NT2/D1 (cell line): ENCODE measurements at regions not wholly inside any gene's neighbourhood (a gene's known extent, or its start where the extent isn't known, plus 50 kb on each side); places are given as distances from the start of the nearest gene placed in this dataset.

Source experiments
- DNase-seq: peaks from one replicate; pipeline ENCODE4 v3.0.0-alpha.2; 2011; ENCODE audit warnings: low read depth, low spot score
- H3K27me3 ChIP-seq: 2 replicates; pipeline ENCODE4 v1.6.0; 2011; ENCODE audit warnings: mild to moderate bottlenecking; ENCODE audit not compliant: insufficient read length, insufficient read depth
- H3K36me3 ChIP-seq: 2 replicates; pipeline ENCODE4 v1.6.1; 2011; ENCODE audit warnings: mild to moderate bottlenecking, low read length, mixed read lengths; ENCODE audit not compliant: insufficient read depth, insufficient read length
- H3K4me1 ChIP-seq: 2 replicates; pipeline ENCODE4 v1.5.1; 2011; ENCODE audit not compliant: insufficient read depth, insufficient read length
- H3K4me3 ChIP-seq: 2 replicates; pipeline ENCODE4 v1.5.1; 2011; ENCODE audit warnings: low read depth; ENCODE audit not compliant: insufficient read length
- H3K9ac ChIP-seq: 2 replicates; pipeline ENCODE4 v1.6.0; 2011; ENCODE audit warnings: low read depth; ENCODE audit not compliant: insufficient read length
- H3K9me3 ChIP-seq: 2 replicates; pipeline ENCODE4 v1.5.1; 2011; ENCODE audit warnings: mild to moderate bottlenecking, low read length; ENCODE audit not compliant: insufficient read depth
- SUZ12 ChIP-seq: IDR thresholded peaks from 2 replicates; pipeline ENCODE4 v1.6.1; 2011; ENCODE audit not compliant: insufficient read length, insufficient read depth; ENCODE audit errors: extremely low read depth
- YY1 ChIP-seq: IDR thresholded peaks from 2 replicates; pipeline ENCODE4 v1.6.1; 2011; ENCODE audit not compliant: insufficient read length, insufficient read depth
- ZNF274 ChIP-seq: IDR thresholded peaks from 2 replicates; pipeline ENCODE4 v1.6.1; 2011; ENCODE audit warnings: mild to moderate bottlenecking, low read depth, low read length

DNA sequence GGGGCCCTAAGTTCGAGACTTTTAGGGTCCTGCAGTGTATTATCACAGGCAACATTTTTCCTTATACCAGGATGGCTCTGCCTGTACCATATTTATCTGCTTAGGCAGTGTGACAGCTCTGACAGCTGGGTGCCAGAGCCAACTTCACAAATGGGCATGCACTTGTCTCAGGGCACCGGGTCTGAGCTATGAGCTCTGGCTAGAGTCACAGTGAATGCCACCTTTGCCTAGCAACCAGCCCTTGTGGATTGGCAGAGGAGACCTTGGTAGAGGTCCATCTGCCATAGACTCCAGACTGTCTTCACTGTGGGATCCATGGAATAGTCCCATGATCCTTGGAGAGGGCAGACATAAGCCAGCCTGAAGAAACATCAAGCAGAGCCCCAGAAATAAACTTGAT is 746.6 kb upstream of the TSPY4 start:
- no peak for DNase-seq
- TF ChIP-seq SUZ12 (no peak), ZNF274 (no peak)
- no peak overlapping the region for H3K4me3 ChIP-seq

GRCh38 chrY:8591821-8592516 is 745.3 kb upstream of the TSPY4 start:
- Histone ChIP-seq H3K4me1 (no peaks in the 10 kb centered on the region), H3K27me3 (no peaks in the 10 kb centered on the region), H3K36me3 (no peaks in the 10 kb centered on the region), H3K9ac (no peak overlapping the region), H3K9me3 (no peaks in the 10 kb centered on the region), H3K4me3 (no peak overlapping the region)
- no peak for TF ChIP-seq YY1
- no peak for TF ChIP-seq SUZ12
- TF ChIP-seq ZNF274, result no peak
- DNase-seq, result no peak

More for the DNA sequence above, 746.6 kb upstream of the TSPY4 start:
- Histone ChIP-seq H3K9me3 (no peaks in the 10 kb centered on the region), H3K4me1 (no peaks in the 10 kb centered on the region), H3K36me3 (no peaks in the 10 kb centered on the region), H3K9ac (no peak overlapping the region), H3K27me3 (no peaks in the 10 kb centered on the region)

GRCh38 chrY:8594657-8595056 is 742.6 kb upstream of the TSPY4 start:
- TF ChIP-seq ZNF274 (no peak), YY1 (no peak), SUZ12 (no peak)
- Histone ChIP-seq H3K27me3 (no peaks in the 10 kb centered on the region), H3K36me3 (no peaks in the 10 kb centered on the region), H3K9ac (no peak overlapping the region), H3K4me1 (no peaks in the 10 kb centered on the region), H3K4me3 (no peak overlapping the region), H3K9me3 (no peaks in the 10 kb centered on the region)
- DNase-seq, result no peak

- no peaks in the 10 kb centered on the region for H3K36me3 ChIP-seq
- TF ChIP-seq ZNF274 (no peak), SUZ12 (no peak), YY1 (no peak)
- no peak overlapping the region for H3K4me3 ChIP-seq
- H3K4me1 ChIP-seq, result no peaks in the 10 kb centered on the region
- no peak for DNase-seq
- H3K9ac ChIP-seq, result no peak overlapping the region
- H3K27me3 ChIP-seq, result no peaks in the 10 kb centered on the region
- H3K9me3 ChIP-seq, result no peaks in the 10 kb centered on the region
Measured at GRCh38 chrY:8599141-8599540, 738.1 kb upstream of the TSPY4 start.

GRCh38 chrY:8610620-8611019 is 726.6 kb upstream of the TSPY4 start:
- no peak overlapping the region for H3K9ac ChIP-seq
- H3K4me3 ChIP-seq, result no peak overlapping the region
- no peaks in the 10 kb centered on the region for H3K27me3 ChIP-seq
- no peak for DNase-seq
- TF ChIP-seq ZNF274 (no peak), SUZ12 (no peak), YY1 (no peak)
- H3K9me3 ChIP-seq, result no peaks in the 10 kb centered on the region
- no peaks in the 10 kb centered on the region for H3K36me3 ChIP-seq
- no peaks in the 10 kb centered on the region for H3K4me1 ChIP-seq

DNA sequence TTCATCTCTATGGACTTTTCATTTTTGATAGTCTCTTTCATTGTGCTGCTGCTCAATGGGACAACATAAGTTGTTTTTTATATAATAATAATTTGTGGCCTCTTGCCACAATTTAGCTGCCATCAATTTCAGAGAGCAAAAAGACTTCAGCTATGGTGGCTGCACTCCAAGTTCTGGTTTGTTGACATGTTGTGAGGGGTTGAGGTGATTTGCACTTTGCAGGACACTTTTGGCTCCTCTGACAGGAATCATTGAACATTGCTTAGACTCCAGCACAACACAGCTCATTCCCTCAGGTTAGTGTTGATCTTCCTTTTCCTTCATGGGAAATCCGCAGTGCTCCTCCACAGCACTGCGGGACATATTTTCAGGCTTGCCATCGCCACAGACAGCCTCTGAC is 725.4 kb upstream of the TSPY4 start:
- Histone ChIP-seq H3K4me3 (no peak overlapping the region), H3K27me3 (no peaks in the 10 kb centered on the region), H3K4me1 (no peaks in the 10 kb centered on the region), H3K36me3 (no peaks in the 10 kb centered on the region), H3K9ac (no peak overlapping the region), H3K9me3 (no peaks in the 10 kb centered on the region)
- DNase-seq, result no peak
- TF ChIP-seq YY1 (no peak), ZNF274 (no peak), SUZ12 (no peak)

- H3K4me1 ChIP-seq, result no peaks in the 10 kb centered on the region
- H3K9me3 ChIP-seq, result no peaks in the 10 kb centered on the region
- no peaks in the 10 kb centered on the region for H3K27me3 ChIP-seq
- no peaks in the 10 kb centered on the region for H3K36me3 ChIP-seq
- no peak overlapping the region for H3K9ac ChIP-seq
- no peak overlapping the region for H3K4me3 ChIP-seq
- TF ChIP-seq ZNF274 (no peak), SUZ12 (no peak), YY1 (no peak)
- DNase-seq, result no peak
Measured at GRCh38 chrY:8618302-8618701, 719.0 kb upstream of the TSPY4 start.
